ENCODE measurements at regions not wholly inside any gene's neighbourhood (a gene's known extent, or its start where the extent isn't known, plus 50 kb on each side); places are given as distances from the start of the nearest gene placed in this dataset.
"Not testable (repeated sequence)": the region's sequence is repeated elsewhere in the genome, so short reads cannot be mapped to it uniquely, and the experiment has no call there.

GRCh38 chr6:84569882-84570281, 194.5 kb downstream of the TBX18 start:
- intact Hi-C loops (cut with micrococcal nuclease; ENCODE audit: unreplicated experiment) = loop anchor here (2.0 to 10.0 kb wide), 2 partner anchors 141 to 685 kb away; no protein-coding TSS in a partner anchor
- DNase-seq (ENCODE audit: low spot score) = no peak

GRCh38 chr6:84568971-84569370, 195.4 kb downstream of the TBX18 start:
- BruUV-seq (replicated peaks) = no TSS peak
- intact Hi-C loops (cut with micrococcal nuclease; ENCODE audit: unreplicated experiment) = loop anchor here (2.0 kb wide), 1 partner anchor 140 kb away; no protein-coding TSS in a partner anchor
- POLR2A ChIA-PET (ENCODE audit: low non-redundant PET) = no interaction called here
- H3K27me3 ChIP-seq (replicated peaks; ENCODE audit: insufficient read depth, low read depth, low read length, poor library complexity) = no peaks in the 10 kb centered on the region
- CTCF ChIA-PET = no interaction called here
- DNase-seq (ENCODE audit: low spot score) = peak; percentile 48
- no peaks in the 10 kb centered on the region for H3K4me1 ChIP-seq (ENCODE audit: insufficient read depth, low read length, poor library complexity, severe bottlenecking)
- H3K4me3 ChIP-seq (ENCODE audit: low read depth, low read length, poor library complexity, severe bottlenecking) = no peak overlapping the region
- TF ChIP-seq EZH2 (IDR thresholded peaks at IDR 0.05; ENCODE audit: borderline replicate concordance, low read depth, low read length, poor library complexity, severe bottlenecking) = no peak
- peak; percentile 56 for TF ChIP-seq CTCF (conservative IDR thresholded peaks at IDR 0.05; ENCODE audit: low read depth, low read length)
- no peaks in the 10 kb centered on the region for H3K36me3 ChIP-seq (ENCODE audit: insufficient read depth, low read length, poor library complexity, severe bottlenecking)
- H3K27ac ChIP-seq (ENCODE audit: low read depth, low read length, poor library complexity, severe bottlenecking) = no peak overlapping the region
- H3K9me3 ChIP-seq (ENCODE audit: low read depth, low read length, poor library complexity, severe bottlenecking) = no peaks in the 10 kb centered on the region

More at GRCh38 chr6:84569882-84570281, 194.5 kb downstream of the TBX18 start:
- no peaks in the 10 kb centered on the region for H3K36me3 ChIP-seq (ENCODE audit: insufficient read depth, low read length, poor library complexity, severe bottlenecking)
- no peaks in the 10 kb centered on the region for H3K9me3 ChIP-seq (ENCODE audit: low read depth, low read length, poor library complexity, severe bottlenecking)
- ChIA-PET POLR2A (ENCODE audit: low non-redundant PET) (no interaction called here), CTCF (no interaction called here)
- H3K27me3 ChIP-seq (replicated peaks; ENCODE audit: insufficient read depth, low read depth, low read length, poor library complexity) = no peaks in the 10 kb centered on the region
- H3K4me3 ChIP-seq (ENCODE audit: low read depth, low read length, poor library complexity, severe bottlenecking) = no peak overlapping the region
- no peaks in the 10 kb centered on the region for H3K4me1 ChIP-seq (ENCODE audit: insufficient read depth, low read length, poor library complexity, severe bottlenecking)
- no peak for TF ChIP-seq CTCF (conservative IDR thresholded peaks at IDR 0.05; ENCODE audit: low read depth, low read length)
- TF ChIP-seq EZH2 (IDR thresholded peaks at IDR 0.05; ENCODE audit: borderline replicate concordance, low read depth, low read length, poor library complexity, severe bottlenecking) = no peak
- H3K27ac ChIP-seq (ENCODE audit: low read depth, low read length, poor library complexity, severe bottlenecking) = no peak overlapping the region
- BruUV-seq (replicated peaks) = no TSS peak

- BruUV-seq (replicated peaks); H3K36me3 ChIP-seq (ENCODE audit: insufficient read depth, low read length, poor library complexity, severe bottlenecking); DNase-seq (ENCODE audit: low spot score); POLR2A ChIA-PET (ENCODE audit: low non-redundant PET); H3K27ac ChIP-seq (ENCODE audit: low read depth, low read length, poor library complexity, severe bottlenecking); intact Hi-C loops (cut with micrococcal nuclease; ENCODE audit: unreplicated experiment); H3K27me3 ChIP-seq (replicated peaks; ENCODE audit: insufficient read depth, low read depth, low read length, poor library complexity); CTCF ChIA-PET; H3K9me3 ChIP-seq (ENCODE audit: low read depth, low read length, poor library complexity, severe bottlenecking); H3K4me1 ChIP-seq (ENCODE audit: insufficient read depth, low read length, poor library complexity, severe bottlenecking); H3K4me3 ChIP-seq (ENCODE audit: low read depth, low read length, poor library complexity, severe bottlenecking): not testable (repeated sequence)
These were observed 198.7 kb downstream of the TBX18 start for GRCh38 chr6:84565718-84566117.

All from A673 (cell line).